A549 (cell line): ENCODE measurements at regions not wholly inside any gene's neighbourhood (a gene's known extent, or its start where the extent isn't known, plus 50 kb on each side); places are given as distances from the start of the nearest gene placed in this dataset.

Source experiments
- EP300 ChIP-seq, 2 experiments: fragments of >200 bp; sonication (Bioruptor Twin); formaldehyde crosslinking; IDR thresholded peaks; 2 replicates in 1 of 2; 3 replicates in 1 of 2; pipeline ENCODE4 v1.6.1; 2016 to 2017
- MYC ChIP-seq: IDR thresholded peaks from 2 replicates; pipeline ENCODE4 v1.6.1; 2012; ENCODE audit warnings: mild to moderate bottlenecking, inconsistent platforms, low read length, improper control_type of control experiment, borderline replicate concordance
- RFX5 ChIP-seq: fragments of 450-650 bp; IDR thresholded peaks from 2 replicates; pipeline ENCODE4 v1.7.1; 2014; ENCODE audit warnings: antibody characterized with exemption, mild to moderate bottlenecking, moderate library complexity
- SMC3 ChIP-seq: fragments of >200 bp; sonication (Bioruptor Twin); formaldehyde crosslinking; IDR thresholded peaks from 3 replicates; pipeline ENCODE4 v1.6.1; 2018; ENCODE audit warnings: inconsistent platforms
- TF ChIP-seq, protein P1 (sequence below): fragments of >200 bp; sonication (Bioruptor Twin); formaldehyde crosslinking; IDR thresholded peaks from 3 replicates; pipeline ENCODE4 v1.5.1; 2016

DNA sequence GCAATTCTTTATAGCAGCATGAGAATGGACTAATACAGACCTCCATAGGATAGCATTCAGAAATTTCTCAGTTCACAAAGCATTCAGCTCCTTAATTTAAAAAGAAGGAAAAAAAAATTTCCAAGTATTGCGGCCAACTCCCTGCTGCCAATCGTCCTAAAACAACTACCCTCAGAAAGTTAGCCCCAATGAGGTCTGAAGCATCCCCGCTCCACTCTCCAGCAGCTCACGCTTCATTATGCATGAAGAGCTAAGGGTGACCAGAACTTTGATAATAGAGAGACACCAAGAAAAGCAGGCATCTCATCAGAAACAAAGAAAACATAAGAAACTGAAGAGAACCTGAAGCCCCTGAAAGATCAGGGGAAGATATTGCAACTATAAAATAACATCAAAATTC is 172.8 kb upstream of the NUDT4 start:
- TF ChIP-seq, protein P1, sequence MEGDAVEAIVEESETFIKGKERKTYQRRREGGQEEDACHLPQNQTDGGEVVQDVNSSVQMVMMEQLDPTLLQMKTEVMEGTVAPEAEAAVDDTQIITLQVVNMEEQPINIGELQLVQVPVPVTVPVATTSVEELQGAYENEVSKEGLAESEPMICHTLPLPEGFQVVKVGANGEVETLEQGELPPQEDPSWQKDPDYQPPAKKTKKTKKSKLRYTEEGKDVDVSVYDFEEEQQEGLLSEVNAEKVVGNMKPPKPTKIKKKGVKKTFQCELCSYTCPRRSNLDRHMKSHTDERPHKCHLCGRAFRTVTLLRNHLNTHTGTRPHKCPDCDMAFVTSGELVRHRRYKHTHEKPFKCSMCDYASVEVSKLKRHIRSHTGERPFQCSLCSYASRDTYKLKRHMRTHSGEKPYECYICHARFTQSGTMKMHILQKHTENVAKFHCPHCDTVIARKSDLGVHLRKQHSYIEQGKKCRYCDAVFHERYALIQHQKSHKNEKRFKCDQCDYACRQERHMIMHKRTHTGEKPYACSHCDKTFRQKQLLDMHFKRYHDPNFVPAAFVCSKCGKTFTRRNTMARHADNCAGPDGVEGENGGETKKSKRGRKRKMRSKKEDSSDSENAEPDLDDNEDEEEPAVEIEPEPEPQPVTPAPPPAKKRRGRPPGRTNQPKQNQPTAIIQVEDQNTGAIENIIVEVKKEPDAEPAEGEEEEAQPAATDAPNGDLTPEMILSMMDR = no peak
- TF ChIP-seq EP300 (IDR thresholded peaks at IDR 0.05) (no peak), MYC (no peak), SMC3 (no peak), RFX5 (no peak)
